ENCODE measurements at regions not wholly inside any gene's neighbourhood (a gene's known extent, or its start where the extent isn't known, plus 50 kb on each side); places are given as distances from the start of the nearest gene placed in this dataset.

DNA sequence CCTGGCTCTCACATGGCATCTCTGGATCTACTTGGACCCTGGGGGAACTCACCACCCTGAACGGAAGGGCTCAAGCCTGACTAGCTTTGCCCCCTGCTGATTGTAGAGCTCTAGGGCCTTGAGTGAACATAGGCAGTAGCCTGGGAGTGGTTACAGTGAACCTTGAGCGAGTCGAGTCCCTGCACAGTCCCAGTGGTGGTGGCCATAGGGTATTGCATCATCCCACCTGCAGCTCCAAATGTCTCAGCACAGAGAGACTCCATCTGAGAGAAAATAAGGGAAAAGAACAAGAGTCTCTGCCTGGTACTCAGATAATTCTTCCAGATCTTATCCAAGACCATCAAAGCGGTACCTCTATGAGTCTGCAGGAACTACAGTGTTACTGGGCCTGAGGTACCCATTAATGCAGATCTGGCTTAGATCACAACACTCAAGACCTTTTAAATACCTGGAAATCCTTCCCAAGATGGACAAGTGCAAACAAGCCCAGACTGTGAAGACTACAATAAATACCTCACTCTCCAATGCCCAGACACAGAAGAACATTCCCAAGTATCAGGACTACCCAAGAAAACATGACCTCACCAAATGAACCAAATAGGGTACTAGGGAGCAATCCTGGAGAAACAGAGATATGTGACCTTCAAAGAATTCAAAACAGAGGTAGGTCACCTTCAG, 167.5 kb upstream of the TET2 start:
- WGBS (ENCODE audit: insufficient coverage): 90% methylated on average over 2 of the region's 4 CpGs
- no peaks in the 10 kb centered on the region for H3K9me3 ChIP-seq
- no peaks in the 10 kb centered on the region for H3K27me3 Mint-ChIP-seq
- H3K4me3 Mint-ChIP-seq: no peak overlapping the region
- no peaks in the 10 kb centered on the region for H3K4me1 ChIP-seq (ENCODE audit: control insufficient read depth in 1 of 2, extremely low read depth in 1 of 2, insufficient read depth in 2 of 2, low read length in 2 of 2)
- no peak overlapping the region for H3K4me3 ChIP-seq (ENCODE audit: control insufficient read depth in 1 of 2, extremely low read depth in 1 of 2, low read length in 1 of 2)
- no peak overlapping the region for H3K27ac ChIP-seq (ENCODE audit: low read length)
- no peaks in the 10 kb centered on the region for H3K4me1 Mint-ChIP-seq
- POLR2A ChIA-PET: no interaction called here
- no peaks in the 10 kb centered on the region for H3K36me3 ChIP-seq (ENCODE audit: control insufficient read depth in 2 of 2, extremely low read depth in 1 of 2, insufficient read depth in 1 of 2, low read length in 1 of 2)
- H3K9me3 Mint-ChIP-seq: peaks cover 3 to 14% (median 10%) of the 10 kb centered on the region in 3 donors
- DNase-seq (no peak), ATAC-seq (replicated peaks in 1 of 4) (no peak)
- H3K36me3 Mint-ChIP-seq: no peaks in the 10 kb centered on the region
- no peak overlapping the region for H3K27ac Mint-ChIP-seq
- H3K27me3 ChIP-seq (replicated peaks in 1 of 2; ENCODE audit: control insufficient read depth in 2 of 2, extremely low read depth in 1 of 2, insufficient read depth in 2 of 2, low read length in 1 of 2): peaks cover 0 to 7% of the 10 kb centered on the region in 2 experiments
- CTCF ChIA-PET: no interaction called here

GRCh38 chr4:104983615-104984179, 163.0 kb upstream of the TET2 start:
- Mint-ChIP-seq H3K9me3 (peaks cover 3 to 14% (median 10%) of the 10 kb centered on the region in 3 donors), H3K27ac (no peak overlapping the region), H3K4me3 (no peak overlapping the region), H3K36me3 (no peaks in the 10 kb centered on the region), H3K27me3 (no peaks in the 10 kb centered on the region), H3K4me1 (no peaks in the 10 kb centered on the region)
- peaks cover 0 to 3% of the 10 kb centered on the region in 2 experiments for H3K27me3 ChIP-seq (replicated peaks in 1 of 2; ENCODE audit: control insufficient read depth in 2 of 2, extremely low read depth in 1 of 2, insufficient read depth in 2 of 2, low read length in 1 of 2)
- ChIA-PET POLR2A (no interaction called here), CTCF (no interaction called here)
- H3K4me1 ChIP-seq (ENCODE audit: control insufficient read depth in 1 of 2, extremely low read depth in 1 of 2, insufficient read depth in 2 of 2, low read length in 2 of 2): no peaks in the 10 kb centered on the region
- H3K36me3 ChIP-seq (ENCODE audit: control insufficient read depth in 2 of 2, extremely low read depth in 1 of 2, insufficient read depth in 1 of 2, low read length in 1 of 2): no peaks in the 10 kb centered on the region
- no peak for ATAC-seq (replicated peaks in 1 of 4)
- no peak overlapping the region for H3K27ac ChIP-seq (ENCODE audit: low read length)
- no peaks in the 10 kb centered on the region for H3K9me3 ChIP-seq
- DNase-seq: no peak
- no CpG with 5 or more reads among the region's 1 CpG for WGBS (ENCODE audit: insufficient coverage)
- no peak overlapping the region for H3K4me3 ChIP-seq (ENCODE audit: control insufficient read depth in 1 of 2, extremely low read depth in 1 of 2, low read length in 1 of 2)

- Histone ChIP-seq H3K27me3 (replicated peaks in 1 of 2; ENCODE audit: control insufficient read depth in 2 of 2, extremely low read depth in 1 of 2, insufficient read depth in 2 of 2, low read length in 1 of 2) (no peaks in the 10 kb centered on the region), H3K4me1 (ENCODE audit: control insufficient read depth in 1 of 2, extremely low read depth in 1 of 2, insufficient read depth in 2 of 2, low read length in 2 of 2) (no peaks in the 10 kb centered on the region), H3K36me3 (ENCODE audit: control insufficient read depth in 2 of 2, extremely low read depth in 1 of 2, insufficient read depth in 1 of 2, low read length in 1 of 2) (no peaks in the 10 kb centered on the region), H3K9me3 (no peaks in the 10 kb centered on the region), H3K4me3 (ENCODE audit: control insufficient read depth in 1 of 2, extremely low read depth in 1 of 2, low read length in 1 of 2) (no peak overlapping the region), H3K27ac (ENCODE audit: low read length) (no peak overlapping the region)
- POLR2A ChIA-PET: no interaction called here
- no peaks in the 10 kb centered on the region for H3K27me3 Mint-ChIP-seq
- CTCF ChIA-PET: no interaction called here
- H3K4me3 Mint-ChIP-seq: no peak overlapping the region
- no peaks in the 10 kb centered on the region for H3K36me3 Mint-ChIP-seq
- DNase-seq: no peak
- no peaks in the 10 kb centered on the region for H3K4me1 Mint-ChIP-seq
- WGBS (ENCODE audit: insufficient coverage): no CpG with 5 or more reads among the region's 5 CpGs
- H3K27ac Mint-ChIP-seq: no peak overlapping the region
- no peak for ATAC-seq (replicated peaks in 1 of 4)
- H3K9me3 Mint-ChIP-seq: no peaks in the 10 kb centered on the region
These were observed 160.4 kb upstream of the TET2 start for GRCh38 chr4:104986306-104986705.

DNA sequence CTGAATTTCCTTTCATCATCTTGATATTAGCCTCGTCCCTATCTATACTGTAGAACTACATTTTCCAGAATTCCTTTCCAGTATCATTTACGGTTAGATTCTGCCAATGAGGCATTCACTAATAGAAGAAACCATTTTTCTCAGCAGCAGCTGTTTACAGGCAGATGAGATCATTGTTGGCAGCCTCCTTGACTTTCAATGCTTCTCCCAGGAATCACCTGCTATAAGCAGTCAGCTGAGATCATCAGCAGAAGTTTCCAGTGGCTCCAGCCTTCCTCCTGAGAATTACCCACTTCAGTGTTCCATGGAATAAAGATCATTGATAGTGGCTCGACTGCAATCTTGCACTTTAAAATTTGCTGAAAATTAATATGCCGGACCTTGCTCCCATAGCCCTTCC, 157.3 kb upstream of the TET2 start:
- ChIA-PET POLR2A (no interaction called here), CTCF (no interaction called here)
- H3K36me3 ChIP-seq (ENCODE audit: control insufficient read depth in 2 of 2, extremely low read depth in 1 of 2, insufficient read depth in 1 of 2, low read length in 1 of 2): no peaks in the 10 kb centered on the region
- whole genome bisulfite sequencing (ENCODE audit: insufficient coverage): 61% methylated on average over 2 of the region's 4 CpGs
- H3K4me3 ChIP-seq (ENCODE audit: control insufficient read depth in 1 of 2, extremely low read depth in 1 of 2, low read length in 1 of 2): no peak overlapping the region
- Mint-ChIP-seq H3K4me1 (no peaks in the 10 kb centered on the region), H3K36me3 (no peaks in the 10 kb centered on the region), H3K27ac (no peak overlapping the region), H3K4me3 (no peak overlapping the region), H3K9me3 (peaks cover 3 to 9% (median 7%) of the 10 kb centered on the region in 3 donors), H3K27me3 (no peaks in the 10 kb centered on the region)
- H3K9me3 ChIP-seq: no peaks in the 10 kb centered on the region
- ATAC-seq (replicated peaks in 1 of 4) (no peak), DNase-seq (no peak)
- no peaks in the 10 kb centered on the region for H3K4me1 ChIP-seq (ENCODE audit: control insufficient read depth in 1 of 2, extremely low read depth in 1 of 2, insufficient read depth in 2 of 2, low read length in 2 of 2)
- no peak overlapping the region for H3K27ac ChIP-seq (ENCODE audit: low read length)
- H3K27me3 ChIP-seq (replicated peaks in 1 of 2; ENCODE audit: control insufficient read depth in 2 of 2, extremely low read depth in 1 of 2, insufficient read depth in 2 of 2, low read length in 1 of 2): no peaks in the 10 kb centered on the region

DNA sequence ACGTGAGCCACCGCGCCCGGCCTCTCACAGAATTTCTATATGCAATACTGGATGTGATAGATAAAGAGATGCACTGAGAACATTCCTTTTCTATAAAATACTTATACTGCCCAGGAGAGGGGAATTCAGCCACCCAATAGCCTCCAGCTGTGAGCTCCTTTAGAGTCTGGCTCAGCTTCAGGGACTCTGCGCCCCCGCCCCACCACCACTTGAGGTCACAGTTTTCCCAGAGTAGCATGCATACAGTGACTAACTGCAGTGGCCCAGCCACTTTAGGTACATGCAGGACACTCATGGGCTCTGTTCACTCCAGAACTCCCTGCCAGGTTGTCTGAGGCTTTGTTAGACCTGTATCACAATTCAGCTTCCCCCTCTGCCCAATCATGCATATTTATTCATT, 144.4 kb upstream of the TET2 start:
- no CpG with 5 or more reads among the region's 6 CpGs for WGBS (ENCODE audit: insufficient coverage)
- no peaks in the 10 kb centered on the region for H3K4me1 ChIP-seq (ENCODE audit: control insufficient read depth in 1 of 2, extremely low read depth in 1 of 2, insufficient read depth in 2 of 2, low read length in 2 of 2)
- Mint-ChIP-seq H3K27ac (no peak overlapping the region), H3K4me3 (no peak overlapping the region), H3K9me3 (no peaks in the 10 kb centered on the region), H3K4me1 (no peaks in the 10 kb centered on the region), H3K27me3 (no peaks in the 10 kb centered on the region), H3K36me3 (no peaks in the 10 kb centered on the region)
- H3K9me3 ChIP-seq: no peaks in the 10 kb centered on the region
- no peak overlapping the region for H3K4me3 ChIP-seq (ENCODE audit: control insufficient read depth in 1 of 2, extremely low read depth in 1 of 2, low read length in 1 of 2)
- H3K27me3 ChIP-seq (replicated peaks in 1 of 2; ENCODE audit: control insufficient read depth in 2 of 2, extremely low read depth in 1 of 2, insufficient read depth in 2 of 2, low read length in 1 of 2): no peaks in the 10 kb centered on the region
- no peak overlapping the region for H3K27ac ChIP-seq (ENCODE audit: low read length)
- ChIA-PET POLR2A (no interaction called here), CTCF (no interaction called here)
- ATAC-seq (replicated peaks in 1 of 4) (no peak), DNase-seq (no peak)
- no peaks in the 10 kb centered on the region for H3K36me3 ChIP-seq (ENCODE audit: control insufficient read depth in 2 of 2, extremely low read depth in 1 of 2, insufficient read depth in 1 of 2, low read length in 1 of 2)

- ChIA-PET POLR2A (no interaction called here), CTCF (no interaction called here)
- H3K27me3 ChIP-seq (replicated peaks in 1 of 2; ENCODE audit: control insufficient read depth in 2 of 2, extremely low read depth in 1 of 2, insufficient read depth in 2 of 2, low read length in 1 of 2): no peaks in the 10 kb centered on the region
- peaks cover 5 to 18% (median 6%) of the 10 kb centered on the region in 3 donors for H3K9me3 Mint-ChIP-seq
- H3K4me3 Mint-ChIP-seq: no peak overlapping the region
- no peak overlapping the region for H3K27ac Mint-ChIP-seq
- H3K4me1 ChIP-seq (ENCODE audit: control insufficient read depth in 1 of 2, extremely low read depth in 1 of 2, insufficient read depth in 2 of 2, low read length in 2 of 2): no peaks in the 10 kb centered on the region
- no peak overlapping the region for H3K27ac ChIP-seq (ENCODE audit: low read length)
- ATAC-seq (replicated peaks in 1 of 4) (no peak), DNase-seq (no peak)
- peaks cover 6 to 7% of the 10 kb centered on the region in 2 donors for H3K27me3 Mint-ChIP-seq
- no peak overlapping the region for H3K4me3 ChIP-seq (ENCODE audit: control insufficient read depth in 1 of 2, extremely low read depth in 1 of 2, low read length in 1 of 2)
- H3K9me3 ChIP-seq: peaks cover 2% of the 10 kb centered on the region
- H3K36me3 ChIP-seq (ENCODE audit: control insufficient read depth in 2 of 2, extremely low read depth in 1 of 2, insufficient read depth in 1 of 2, low read length in 1 of 2): no peaks in the 10 kb centered on the region
- H3K4me1 Mint-ChIP-seq: no peaks in the 10 kb centered on the region
- peaks cover 6% of the 10 kb centered on the region for H3K36me3 Mint-ChIP-seq
These were observed 132.4 kb upstream of the TET2 start for GRCh38 chr4:105014234-105014633.

DNA sequence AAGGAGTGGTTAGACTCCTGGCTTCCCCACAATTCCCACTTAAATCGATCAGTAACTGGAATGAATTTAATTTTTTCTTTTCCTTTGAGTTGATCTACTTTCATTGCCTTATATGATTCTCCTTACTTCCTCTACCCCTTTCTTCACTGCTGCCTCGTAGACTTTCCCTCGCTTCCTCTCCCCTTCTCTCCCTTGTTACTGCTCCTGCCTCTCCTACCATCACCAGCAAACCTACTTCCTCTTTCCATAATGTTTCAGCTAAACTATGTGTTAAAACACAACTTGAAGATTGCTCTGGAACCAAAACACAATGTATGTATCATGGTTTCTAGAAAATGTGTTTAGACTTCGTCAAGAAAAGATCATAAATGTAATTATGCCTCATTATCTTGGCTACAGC, 132.0 kb upstream of the TET2 start:
- H3K27me3 Mint-ChIP-seq: peaks cover 6 to 7% of the 10 kb centered on the region in 2 donors
- no peaks in the 10 kb centered on the region for H3K27me3 ChIP-seq (replicated peaks in 1 of 2; ENCODE audit: control insufficient read depth in 2 of 2, extremely low read depth in 1 of 2, insufficient read depth in 2 of 2, low read length in 1 of 2)
- peaks cover 2% of the 10 kb centered on the region for H3K9me3 ChIP-seq
- H3K27ac ChIP-seq (ENCODE audit: low read length): no peak overlapping the region
- ChIA-PET CTCF (no interaction called here), POLR2A (no interaction called here)
- H3K27ac Mint-ChIP-seq: no peak overlapping the region
- ATAC-seq (replicated peaks in 1 of 4) (no peak), DNase-seq (no peak)
- peaks cover 6% of the 10 kb centered on the region for H3K36me3 Mint-ChIP-seq
- no peaks in the 10 kb centered on the region for H3K4me1 Mint-ChIP-seq
- H3K4me3 Mint-ChIP-seq: no peak overlapping the region
- H3K4me3 ChIP-seq (ENCODE audit: control insufficient read depth in 1 of 2, extremely low read depth in 1 of 2, low read length in 1 of 2): no peak overlapping the region
- H3K36me3 ChIP-seq (ENCODE audit: control insufficient read depth in 2 of 2, extremely low read depth in 1 of 2, insufficient read depth in 1 of 2, low read length in 1 of 2): no peaks in the 10 kb centered on the region
- peaks cover 5 to 17% (median 6%) of the 10 kb centered on the region in 3 donors for H3K9me3 Mint-ChIP-seq
- no peaks in the 10 kb centered on the region for H3K4me1 ChIP-seq (ENCODE audit: control insufficient read depth in 1 of 2, extremely low read depth in 1 of 2, insufficient read depth in 2 of 2, low read length in 2 of 2)
- no CpG with 5 or more reads among the region's 4 CpGs for WGBS (ENCODE audit: insufficient coverage)
